ENCODE measurements at regions not wholly inside any gene's neighbourhood (a gene's known extent, or its start where the extent isn't known, plus 50 kb on each side); places are given as distances from the start of the nearest gene placed in this dataset.

DNA sequence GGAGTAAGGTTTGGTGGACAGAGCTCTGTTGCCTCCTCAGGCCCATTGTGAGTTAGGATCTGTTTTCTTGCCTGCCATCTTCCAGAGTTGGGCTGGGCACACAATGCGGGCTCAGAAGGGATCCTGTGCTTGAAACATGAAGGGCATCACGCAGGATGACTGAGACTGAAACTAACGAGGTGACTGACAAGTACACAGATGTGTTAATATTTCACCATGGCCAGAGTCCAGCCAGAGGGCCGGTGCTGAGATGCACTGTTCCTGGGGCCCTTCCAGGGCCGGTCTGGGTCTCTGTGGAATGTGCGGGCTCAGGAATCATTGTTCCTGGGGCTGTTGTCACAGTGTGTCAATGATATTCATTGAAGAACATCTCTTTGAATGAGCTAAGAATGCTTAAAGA, 163.7 kb downstream of the URI1 start:
- TF ChIP-seq, protein P1, sequence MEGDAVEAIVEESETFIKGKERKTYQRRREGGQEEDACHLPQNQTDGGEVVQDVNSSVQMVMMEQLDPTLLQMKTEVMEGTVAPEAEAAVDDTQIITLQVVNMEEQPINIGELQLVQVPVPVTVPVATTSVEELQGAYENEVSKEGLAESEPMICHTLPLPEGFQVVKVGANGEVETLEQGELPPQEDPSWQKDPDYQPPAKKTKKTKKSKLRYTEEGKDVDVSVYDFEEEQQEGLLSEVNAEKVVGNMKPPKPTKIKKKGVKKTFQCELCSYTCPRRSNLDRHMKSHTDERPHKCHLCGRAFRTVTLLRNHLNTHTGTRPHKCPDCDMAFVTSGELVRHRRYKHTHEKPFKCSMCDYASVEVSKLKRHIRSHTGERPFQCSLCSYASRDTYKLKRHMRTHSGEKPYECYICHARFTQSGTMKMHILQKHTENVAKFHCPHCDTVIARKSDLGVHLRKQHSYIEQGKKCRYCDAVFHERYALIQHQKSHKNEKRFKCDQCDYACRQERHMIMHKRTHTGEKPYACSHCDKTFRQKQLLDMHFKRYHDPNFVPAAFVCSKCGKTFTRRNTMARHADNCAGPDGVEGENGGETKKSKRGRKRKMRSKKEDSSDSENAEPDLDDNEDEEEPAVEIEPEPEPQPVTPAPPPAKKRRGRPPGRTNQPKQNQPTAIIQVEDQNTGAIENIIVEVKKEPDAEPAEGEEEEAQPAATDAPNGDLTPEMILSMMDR (IDR thresholded peaks at IDR 0.05; ENCODE audit: insufficient read depth, low read depth, low read length) = no peak
- TF ChIP-seq EZH2 (IDR thresholded peaks at IDR 0.05; ENCODE audit: insufficient read depth, low read length) = no peak
